SK-N-SH treated with all-trans-retinoic acid at 6 μM for 48 hours (cell line): ENCODE measurements at regions not wholly inside any gene's neighbourhood (a gene's known extent, or its start where the extent isn't known, plus 50 kb on each side); places are given as distances from the start of the nearest gene placed in this dataset.

Experiments
- GLIS3 ChIP-seq: fragments of 250-450 bp; sonication (Bioruptor Pico); IDR thresholded peaks from 2 replicates; pipeline ENCODE4 v1.5.0; 2020; ENCODE audit warnings: mild to moderate bottlenecking, moderate library complexity
- ZC3H10 ChIP-seq: fragments of 250-450 bp; sonication (Bioruptor Pico); IDR thresholded peaks from 2 replicates; pipeline ENCODE4 v1.5.1; 2021; ENCODE audit warnings: mild to moderate bottlenecking, moderate library complexity
- ZFP3 ChIP-seq: fragments of 250-450 bp; sonication (Bioruptor Pico); IDR thresholded peaks from 2 replicates; pipeline ENCODE4 v1.5.0; 2020; ENCODE audit warnings: mild to moderate bottlenecking, moderate library complexity
- ZNF70 ChIP-seq: fragments of 450-650 bp; formaldehyde crosslinking; IDR thresholded peaks from 2 replicates; pipeline ENCODE4 v1.5.0; 2020; ENCODE audit warnings: mild to moderate bottlenecking, moderate library complexity

- no peak for TF ChIP-seq ZC3H10 (CRISPR knock-in tag)
- TF ChIP-seq ZFP3 (CRISPR knock-in tag) = no peak
- no peak for TF ChIP-seq GLIS3 (CRISPR knock-in tag)
- TF ChIP-seq ZNF70 = no peak
These were observed 201.0 kb upstream of the VLDLR start for GRCh38 chr9:2420543-2420942.
